ENCODE measurements at regions not wholly inside any gene's neighbourhood (a gene's known extent, or its start where the extent isn't known, plus 50 kb on each side); places are given as distances from the start of the nearest gene placed in this dataset.

DNA sequence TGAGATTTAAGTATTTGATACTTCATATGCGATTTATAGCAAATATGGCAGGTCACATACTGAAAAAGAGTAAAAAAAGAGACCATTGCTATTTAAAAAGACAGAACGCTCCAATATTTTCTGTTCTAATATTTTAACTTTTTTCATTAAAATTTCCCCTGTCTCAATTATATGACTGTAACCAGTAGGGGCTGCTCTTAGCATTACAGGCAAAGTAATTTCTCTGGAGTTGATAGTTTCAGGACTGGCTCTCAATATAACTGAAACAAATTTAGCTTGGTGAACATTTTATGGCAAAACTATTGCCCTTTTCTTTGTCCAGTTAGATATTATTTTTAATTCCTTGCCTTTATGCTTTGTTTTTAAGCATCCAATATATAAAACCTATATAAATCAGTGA, 286.3 kb upstream of the ROBO2 start:
- no peaks in the 10 kb centered on the region for H3K9me3 ChIP-seq (ENCODE audit: insufficient read depth, low read depth, low read length)
- H3K23ac ChIP-seq (ENCODE audit: low read length) = no peak overlapping the region
- H3K27ac ChIP-seq (ENCODE audit: low read depth, low read length) = no peak overlapping the region
- no peak overlapping the region for H2BK5ac ChIP-seq (ENCODE audit: low read depth, low read length, poor library complexity)
- H2BK12ac ChIP-seq (ENCODE audit: low read length) = no peak overlapping the region
- H4K8ac ChIP-seq (ENCODE audit: low read depth, low read length) = no peak overlapping the region
- no peaks in the 10 kb centered on the region for H3K79me2 ChIP-seq (ENCODE audit: control insufficient read depth, insufficient read depth, low read length, poor library complexity)
- WGBS (ENCODE audit: extremely low coverage, insufficient coverage, insufficient read length) = no CpG with 5 or more reads among the region's 2 CpGs
- no peak overlapping the region for H3K18ac ChIP-seq (ENCODE audit: low read length)
- H3K4me1 ChIP-seq (ENCODE audit: control insufficient read depth in 1 of 2, insufficient read depth in 2 of 2, low read length in 2 of 2) = no peaks in the 10 kb centered on the region
- H2BK120ac ChIP-seq (ENCODE audit: insufficient read depth, low read length, poor library complexity) = no peak overlapping the region
- H3K4me3 ChIP-seq (ENCODE audit: low read depth, low read length) = no peak overlapping the region
- H4K91ac ChIP-seq (ENCODE audit: low read depth, low read length) = no peak overlapping the region
- H3K4ac ChIP-seq (ENCODE audit: low read depth, low read length) = no peak overlapping the region
- H3K14ac ChIP-seq (ENCODE audit: low read length) = no peak overlapping the region
- DNase-seq = no peak
- no peaks in the 10 kb centered on the region for H3K79me1 ChIP-seq (ENCODE audit: low read length)
- H3K27me3 ChIP-seq (ENCODE audit: insufficient read depth, low read length) = no peaks in the 10 kb centered on the region
- no peak overlapping the region for H2AFZ ChIP-seq (ENCODE audit: insufficient read depth, low read length, poor library complexity)
- H3K9ac ChIP-seq (ENCODE audit: low read length) = no peak overlapping the region
- no peak overlapping the region for H2AK5ac ChIP-seq (ENCODE audit: low read length)
- no peaks in the 10 kb centered on the region for H3K36me3 ChIP-seq (ENCODE audit: control insufficient read depth in 1 of 2, insufficient read depth in 2 of 2, low read length in 2 of 2)
- no peak overlapping the region for H4K12ac ChIP-seq (ENCODE audit: low read depth, low read length)
- no peak overlapping the region for H3K4me2 ChIP-seq (ENCODE audit: low read length)

GRCh38 chr3:76754247-76754646, 285.7 kb upstream of the ROBO2 start:
- no peaks in the 10 kb centered on the region for H3K36me3 ChIP-seq (ENCODE audit: control insufficient read depth in 1 of 2, insufficient read depth in 2 of 2, low read length in 2 of 2)
- H3K79me2 ChIP-seq (ENCODE audit: control insufficient read depth, insufficient read depth, low read length, poor library complexity) = no peaks in the 10 kb centered on the region
- no peak overlapping the region for H3K23ac ChIP-seq (ENCODE audit: low read length)
- H2AFZ ChIP-seq (ENCODE audit: insufficient read depth, low read length, poor library complexity) = no peak overlapping the region
- no peak overlapping the region for H2BK120ac ChIP-seq (ENCODE audit: insufficient read depth, low read length, poor library complexity)
- H4K91ac ChIP-seq (ENCODE audit: low read depth, low read length) = no peak overlapping the region
- no CpG with 5 or more reads among the region's 5 CpGs for WGBS (ENCODE audit: extremely low coverage, insufficient coverage, insufficient read length)
- no peaks in the 10 kb centered on the region for H3K9me3 ChIP-seq (ENCODE audit: insufficient read depth, low read depth, low read length)
- no peak overlapping the region for H3K18ac ChIP-seq (ENCODE audit: low read length)
- no peak overlapping the region for H2AK5ac ChIP-seq (ENCODE audit: low read length)
- no peak overlapping the region for H2BK5ac ChIP-seq (ENCODE audit: low read depth, low read length, poor library complexity)
- H3K4ac ChIP-seq (ENCODE audit: low read depth, low read length) = no peak overlapping the region
- H3K4me3 ChIP-seq (ENCODE audit: low read depth, low read length) = no peak overlapping the region
- H3K79me1 ChIP-seq (ENCODE audit: low read length) = no peaks in the 10 kb centered on the region
- no peaks in the 10 kb centered on the region for H3K4me1 ChIP-seq (ENCODE audit: control insufficient read depth in 1 of 2, insufficient read depth in 2 of 2, low read length in 2 of 2)
- H2BK12ac ChIP-seq (ENCODE audit: low read length) = no peak overlapping the region
- DNase-seq = no peak
- no peak overlapping the region for H4K12ac ChIP-seq (ENCODE audit: low read depth, low read length)
- no peak overlapping the region for H3K4me2 ChIP-seq (ENCODE audit: low read length)
- no peak overlapping the region for H4K8ac ChIP-seq (ENCODE audit: low read depth, low read length)
- H3K27me3 ChIP-seq (ENCODE audit: insufficient read depth, low read length) = no peaks in the 10 kb centered on the region
- H3K27ac ChIP-seq (ENCODE audit: low read depth, low read length) = no peak overlapping the region
- H3K9ac ChIP-seq (ENCODE audit: low read length) = no peak overlapping the region
- no peak overlapping the region for H3K14ac ChIP-seq (ENCODE audit: low read length)

GRCh38 chr3:76756577-76756976, 283.3 kb upstream of the ROBO2 start:
- no CpG with 5 or more reads among the region's 8 CpGs for WGBS (ENCODE audit: extremely low coverage, insufficient coverage, insufficient read length)
- no peak overlapping the region for H2BK12ac ChIP-seq (ENCODE audit: low read length)
- H3K4ac ChIP-seq (ENCODE audit: low read depth, low read length) = no peak overlapping the region
- DNase-seq = no peak
- no peak overlapping the region for H3K14ac ChIP-seq (ENCODE audit: low read length)
- no peak overlapping the region for H2AFZ ChIP-seq (ENCODE audit: insufficient read depth, low read length, poor library complexity)
- H3K27ac ChIP-seq (ENCODE audit: low read depth, low read length) = no peak overlapping the region
- no peak overlapping the region for H2BK5ac ChIP-seq (ENCODE audit: low read depth, low read length, poor library complexity)
- no peak overlapping the region for H2BK120ac ChIP-seq (ENCODE audit: insufficient read depth, low read length, poor library complexity)
- H3K9me3 ChIP-seq (ENCODE audit: insufficient read depth, low read depth, low read length) = no peaks in the 10 kb centered on the region
- no peak overlapping the region for H4K12ac ChIP-seq (ENCODE audit: low read depth, low read length)
- no peak overlapping the region for H3K23ac ChIP-seq (ENCODE audit: low read length)
- H3K79me2 ChIP-seq (ENCODE audit: control insufficient read depth, insufficient read depth, low read length, poor library complexity) = no peaks in the 10 kb centered on the region
- H3K27me3 ChIP-seq (ENCODE audit: insufficient read depth, low read length) = no peaks in the 10 kb centered on the region
- H3K4me2 ChIP-seq (ENCODE audit: low read length) = no peak overlapping the region
- H4K8ac ChIP-seq (ENCODE audit: low read depth, low read length) = no peak overlapping the region
- H2AK5ac ChIP-seq (ENCODE audit: low read length) = no peak overlapping the region
- H3K4me1 ChIP-seq (ENCODE audit: control insufficient read depth in 1 of 2, insufficient read depth in 2 of 2, low read length in 2 of 2) = no peaks in the 10 kb centered on the region
- no peak overlapping the region for H3K4me3 ChIP-seq (ENCODE audit: low read depth, low read length)
- no peak overlapping the region for H4K91ac ChIP-seq (ENCODE audit: low read depth, low read length)
- no peak overlapping the region for H3K18ac ChIP-seq (ENCODE audit: low read length)
- H3K79me1 ChIP-seq (ENCODE audit: low read length) = no peaks in the 10 kb centered on the region
- no peak overlapping the region for H3K9ac ChIP-seq (ENCODE audit: low read length)
- H3K36me3 ChIP-seq (ENCODE audit: control insufficient read depth in 1 of 2, insufficient read depth in 2 of 2, low read length in 2 of 2) = no peaks in the 10 kb centered on the region

DNA sequence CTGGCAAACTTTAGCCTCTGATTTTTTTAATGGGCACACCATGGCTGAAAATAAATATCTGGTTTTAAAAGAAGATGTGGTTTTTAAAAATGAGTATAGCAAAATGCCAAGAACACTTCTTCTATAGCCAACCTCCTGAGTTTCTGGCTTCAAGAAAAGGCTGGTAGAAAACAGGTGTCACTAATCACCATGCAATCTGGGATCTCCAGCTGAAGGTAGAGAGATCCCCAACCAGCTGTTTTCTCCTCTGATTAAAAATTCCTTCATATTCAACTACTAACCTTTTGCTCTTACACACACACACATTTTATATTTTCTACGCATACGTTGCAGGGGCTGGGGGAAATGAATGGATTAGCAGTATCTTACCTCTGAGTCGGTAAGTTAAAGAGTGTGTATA, 279.6 kb upstream of the ROBO2 start:
- Histone ChIP-seq H2BK12ac (ENCODE audit: low read length) (no peak overlapping the region), H2AK5ac (ENCODE audit: low read length) (no peak overlapping the region), H2AFZ (ENCODE audit: insufficient read depth, low read length, poor library complexity) (no peak overlapping the region), H3K4me1 (ENCODE audit: control insufficient read depth in 1 of 2, insufficient read depth in 2 of 2, low read length in 2 of 2) (no peaks in the 10 kb centered on the region), H2BK5ac (ENCODE audit: low read depth, low read length, poor library complexity) (no peak overlapping the region), H2BK120ac (ENCODE audit: insufficient read depth, low read length, poor library complexity) (no peak overlapping the region), H4K12ac (ENCODE audit: low read depth, low read length) (no peak overlapping the region), H3K14ac (ENCODE audit: low read length) (no peak overlapping the region), H3K18ac (ENCODE audit: low read length) (no peak overlapping the region), H3K4ac (ENCODE audit: low read depth, low read length) (no peak overlapping the region), H3K23ac (ENCODE audit: low read length) (no peak overlapping the region), H3K36me3 (ENCODE audit: control insufficient read depth in 1 of 2, insufficient read depth in 2 of 2, low read length in 2 of 2) (no peaks in the 10 kb centered on the region), H3K27ac (ENCODE audit: low read depth, low read length) (no peak overlapping the region), H3K9me3 (ENCODE audit: insufficient read depth, low read depth, low read length) (no peaks in the 10 kb centered on the region), H3K27me3 (ENCODE audit: insufficient read depth, low read length) (no peaks in the 10 kb centered on the region), H3K79me2 (ENCODE audit: control insufficient read depth, insufficient read depth, low read length, poor library complexity) (no peaks in the 10 kb centered on the region), H3K4me2 (ENCODE audit: low read length) (no peak overlapping the region), H3K4me3 (ENCODE audit: low read depth, low read length) (no peak overlapping the region), H3K79me1 (ENCODE audit: low read length) (no peaks in the 10 kb centered on the region), H3K9ac (ENCODE audit: low read length) (no peak overlapping the region), H4K91ac (ENCODE audit: low read depth, low read length) (no peak overlapping the region), H4K8ac (ENCODE audit: low read depth, low read length) (no peak overlapping the region)
- DNase-seq = no peak
- WGBS (ENCODE audit: extremely low coverage, insufficient coverage, insufficient read length) = 100% methylated on average over 1 of the region's 3 CpGs
